ENCODE measurements at regions not wholly inside any gene's neighbourhood (a gene's known extent, or its start where the extent isn't known, plus 50 kb on each side); places are given as distances from the start of the nearest gene placed in this dataset.
"Not testable (repeated sequence)": the region's sequence is repeated elsewhere in the genome, so short reads cannot be mapped to it uniquely, and the experiment has no call there.

DNA sequence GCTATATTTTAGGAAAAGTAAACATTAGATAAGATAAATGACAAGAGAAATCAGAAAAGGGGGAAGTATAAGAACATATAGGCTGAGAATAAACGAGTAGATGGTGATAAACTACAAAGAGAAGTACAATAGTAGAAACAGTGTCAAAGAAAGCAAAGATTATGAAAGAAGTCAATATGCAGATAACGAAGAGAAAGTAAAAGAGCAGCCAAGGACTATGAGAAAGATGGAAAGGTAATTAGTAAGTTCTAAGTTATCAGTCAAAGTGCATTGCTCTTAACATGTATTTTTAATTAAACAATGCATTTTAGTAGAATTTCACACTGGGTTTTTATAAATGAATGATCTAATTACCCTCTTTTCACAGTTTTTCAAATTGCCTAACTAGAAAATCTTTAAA is 1801.3 kb upstream of the PCDH10 start:
- H2AFZ ChIP-seq (ENCODE audit: low read depth, low read length) = peak overlapping the region; percentile 18; the same call in 1 of the 2 replicates
- TF ChIP-seq, protein P1, sequence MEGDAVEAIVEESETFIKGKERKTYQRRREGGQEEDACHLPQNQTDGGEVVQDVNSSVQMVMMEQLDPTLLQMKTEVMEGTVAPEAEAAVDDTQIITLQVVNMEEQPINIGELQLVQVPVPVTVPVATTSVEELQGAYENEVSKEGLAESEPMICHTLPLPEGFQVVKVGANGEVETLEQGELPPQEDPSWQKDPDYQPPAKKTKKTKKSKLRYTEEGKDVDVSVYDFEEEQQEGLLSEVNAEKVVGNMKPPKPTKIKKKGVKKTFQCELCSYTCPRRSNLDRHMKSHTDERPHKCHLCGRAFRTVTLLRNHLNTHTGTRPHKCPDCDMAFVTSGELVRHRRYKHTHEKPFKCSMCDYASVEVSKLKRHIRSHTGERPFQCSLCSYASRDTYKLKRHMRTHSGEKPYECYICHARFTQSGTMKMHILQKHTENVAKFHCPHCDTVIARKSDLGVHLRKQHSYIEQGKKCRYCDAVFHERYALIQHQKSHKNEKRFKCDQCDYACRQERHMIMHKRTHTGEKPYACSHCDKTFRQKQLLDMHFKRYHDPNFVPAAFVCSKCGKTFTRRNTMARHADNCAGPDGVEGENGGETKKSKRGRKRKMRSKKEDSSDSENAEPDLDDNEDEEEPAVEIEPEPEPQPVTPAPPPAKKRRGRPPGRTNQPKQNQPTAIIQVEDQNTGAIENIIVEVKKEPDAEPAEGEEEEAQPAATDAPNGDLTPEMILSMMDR (IDR thresholded peaks at IDR 0.05; ENCODE audit: low read depth, low read length) = no peak
- no peak for TF ChIP-seq EZH2phosphoT487 (IDR thresholded peaks at IDR 0.05; ENCODE audit: low read depth)

DNA sequence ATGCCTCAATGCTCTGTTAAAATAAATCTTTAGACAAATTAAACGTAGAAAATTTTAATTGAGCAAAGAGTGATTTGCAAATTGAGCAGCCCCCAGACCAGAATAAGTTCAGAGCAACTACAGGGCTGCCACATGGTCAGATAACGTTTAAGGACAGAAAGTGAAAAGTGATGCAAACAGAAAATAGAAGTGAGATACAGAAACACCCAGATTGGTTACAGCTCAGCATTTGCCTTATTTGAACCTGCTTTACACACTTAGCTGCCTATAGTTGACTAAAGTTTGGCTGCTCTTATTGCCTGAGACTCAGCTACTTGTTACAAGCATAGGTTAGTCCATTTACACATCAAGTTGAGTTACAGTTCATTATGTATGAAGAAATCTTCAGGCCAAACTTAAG is 1800.8 kb upstream of the PCDH10 start:
- H2AFZ ChIP-seq (ENCODE audit: low read depth, low read length) = peak overlapping the region; percentile 18; the same call in 1 of the 2 replicates

More for the DNA sequence above, 1801.3 kb upstream of the PCDH10 start:
- H3K36me3 ChIP-seq (replicated peaks; ENCODE audit: low read depth, low read length) = no peaks in the 10 kb centered on the region
- peak overlapping the region; percentile 67 for H3K27ac ChIP-seq (ENCODE audit: low read length)
- H3K4me1 ChIP-seq (ENCODE audit: low read length) = peaks cover 25% of the 10 kb centered on the region
- H4K20me1 ChIP-seq (ENCODE audit: insufficient read depth, low read length) = no peaks in the 10 kb centered on the region
- H3K79me2 ChIP-seq (ENCODE audit: low read length) = no peaks in the 10 kb centered on the region
- H3K4me3 ChIP-seq (ENCODE audit: low read length) = peak overlapping the region; percentile 49
- peak overlapping the region; percentile 47 for H3K9ac ChIP-seq (ENCODE audit: low read length)
- H3K27me3 ChIP-seq (ENCODE audit: low read depth, low read length) = no peaks in the 10 kb centered on the region
- H3K4me2 ChIP-seq (ENCODE audit: low read length) = peak overlapping the region; percentile 61
- H3K9me3 ChIP-seq (ENCODE audit: insufficient read depth, low read length) = no peaks in the 10 kb centered on the region

DNA sequence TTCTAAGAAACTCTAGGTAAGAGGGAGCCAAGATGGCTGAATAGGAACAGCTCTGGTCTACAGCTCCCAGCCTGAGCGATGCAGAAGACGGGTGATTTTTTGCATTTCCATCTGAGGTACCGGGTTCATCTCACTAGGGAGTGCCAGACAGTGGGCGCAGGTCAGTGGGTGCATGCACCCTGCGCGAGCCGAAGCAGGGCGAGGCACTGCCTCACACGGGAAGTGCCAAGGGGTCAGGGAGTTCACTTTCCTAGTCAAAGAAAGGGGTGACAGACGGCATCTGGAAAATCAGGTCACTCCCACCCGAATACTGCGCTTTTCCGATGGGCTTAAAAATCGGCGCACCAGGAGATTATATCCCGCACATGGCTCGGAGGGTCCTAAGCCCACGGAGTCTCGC is 1796.7 kb upstream of the PCDH10 start:
- H2AFZ ChIP-seq (ENCODE audit: low read depth, low read length); H3K36me3 ChIP-seq (replicated peaks; ENCODE audit: low read depth, low read length); H3K9ac ChIP-seq (ENCODE audit: low read length); H3K4me2 ChIP-seq (ENCODE audit: low read length); H3K9me3 ChIP-seq (ENCODE audit: insufficient read depth, low read length); H3K4me3 ChIP-seq (ENCODE audit: low read length); H3K27me3 ChIP-seq (ENCODE audit: low read depth, low read length); H3K27ac ChIP-seq (ENCODE audit: low read length); H3K79me2 ChIP-seq (ENCODE audit: low read length); H4K20me1 ChIP-seq (ENCODE audit: insufficient read depth, low read length): not testable (repeated sequence)
- H3K4me1 ChIP-seq (ENCODE audit: low read length) = peaks cover 16% of the 10 kb centered on the region

More for the DNA sequence above, 1800.8 kb upstream of the PCDH10 start:
- peak overlapping the region; percentile 67 for H3K27ac ChIP-seq (ENCODE audit: low read length)
- peaks cover 25% of the 10 kb centered on the region for H3K4me1 ChIP-seq (ENCODE audit: low read length)
- peak overlapping the region; percentile 47 for H3K9ac ChIP-seq (ENCODE audit: low read length)
- TF ChIP-seq, protein P1 (IDR thresholded peaks at IDR 0.05; ENCODE audit: low read depth, low read length) = no peak
- TF ChIP-seq EZH2phosphoT487 (IDR thresholded peaks at IDR 0.05; ENCODE audit: low read depth) = no peak
- H3K79me2 ChIP-seq (ENCODE audit: low read length) = no peaks in the 10 kb centered on the region
- H3K4me3 ChIP-seq (ENCODE audit: low read length) = peak overlapping the region; percentile 49
- no peaks in the 10 kb centered on the region for H3K9me3 ChIP-seq (ENCODE audit: insufficient read depth, low read length)
- H3K27me3 ChIP-seq (ENCODE audit: low read depth, low read length) = no peaks in the 10 kb centered on the region
- no peaks in the 10 kb centered on the region for H4K20me1 ChIP-seq (ENCODE audit: insufficient read depth, low read length)
- no peaks in the 10 kb centered on the region for H3K36me3 ChIP-seq (replicated peaks; ENCODE audit: low read depth, low read length)
- peak overlapping the region; percentile 61 for H3K4me2 ChIP-seq (ENCODE audit: low read length)

DNA sequence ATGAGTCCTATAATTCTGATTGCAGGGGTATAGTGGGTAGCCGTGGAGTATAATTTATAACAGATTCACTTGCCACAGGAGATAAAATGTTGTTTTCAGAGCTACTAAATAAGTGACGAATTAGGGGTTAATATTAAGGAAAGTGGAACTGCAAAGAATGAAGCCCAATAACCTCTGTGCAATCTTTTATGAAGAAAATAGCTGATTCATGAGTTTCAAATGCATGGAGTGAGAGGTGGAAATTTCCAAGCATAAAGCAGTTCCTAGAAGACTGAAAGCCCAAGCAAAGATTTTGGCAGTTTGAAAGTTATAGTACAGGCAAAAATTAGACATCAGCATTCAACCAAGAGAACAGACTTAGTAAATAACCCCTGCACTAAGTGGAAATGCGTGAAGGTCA is 1782.4 kb upstream of the PCDH10 start:
- Histone ChIP-seq H3K36me3 (replicated peaks; ENCODE audit: low read depth, low read length) (no peaks in the 10 kb centered on the region), H3K4me2 (ENCODE audit: low read length) (no peak overlapping the region), H3K4me3 (ENCODE audit: low read length) (no peak overlapping the region), H3K27ac (ENCODE audit: low read length) (no peak overlapping the region), H4K20me1 (ENCODE audit: insufficient read depth, low read length) (no peaks in the 10 kb centered on the region), H3K9me3 (ENCODE audit: insufficient read depth, low read length) (no peaks in the 10 kb centered on the region), H2AFZ (ENCODE audit: low read depth, low read length) (no peak overlapping the region), H3K4me1 (ENCODE audit: low read length) (peaks cover 3% of the 10 kb centered on the region; the same call in 1 of the 2 replicates), H3K27me3 (ENCODE audit: low read depth, low read length) (no peaks in the 10 kb centered on the region), H3K9ac (ENCODE audit: low read length) (no peak overlapping the region), H3K79me2 (ENCODE audit: low read length) (no peaks in the 10 kb centered on the region)
- TF ChIP-seq, protein P1 (IDR thresholded peaks at IDR 0.05; ENCODE audit: low read depth, low read length) = no peak
- TF ChIP-seq EZH2phosphoT487 (IDR thresholded peaks at IDR 0.05; ENCODE audit: low read depth) = no peak

Data from OCI-LY3 (cell line).